Glomerular endothelial cell (primary cell): ENCODE measurements at regions not wholly inside any gene's neighbourhood (a gene's known extent, or its start where the extent isn't known, plus 50 kb on each side); places are given as distances from the start of the nearest gene placed in this dataset.
A peak's percentile ranks its signal among the peaks of the same experiment; 100 is the strongest.

ENCODE experiments used
- DNase-seq: peaks from one replicate; pipeline ENCODE4 v3.0.0-alpha.2; 2011; ENCODE audit warnings: low read depth, low spot score; ENCODE audit errors: extremely low read depth

DNA sequence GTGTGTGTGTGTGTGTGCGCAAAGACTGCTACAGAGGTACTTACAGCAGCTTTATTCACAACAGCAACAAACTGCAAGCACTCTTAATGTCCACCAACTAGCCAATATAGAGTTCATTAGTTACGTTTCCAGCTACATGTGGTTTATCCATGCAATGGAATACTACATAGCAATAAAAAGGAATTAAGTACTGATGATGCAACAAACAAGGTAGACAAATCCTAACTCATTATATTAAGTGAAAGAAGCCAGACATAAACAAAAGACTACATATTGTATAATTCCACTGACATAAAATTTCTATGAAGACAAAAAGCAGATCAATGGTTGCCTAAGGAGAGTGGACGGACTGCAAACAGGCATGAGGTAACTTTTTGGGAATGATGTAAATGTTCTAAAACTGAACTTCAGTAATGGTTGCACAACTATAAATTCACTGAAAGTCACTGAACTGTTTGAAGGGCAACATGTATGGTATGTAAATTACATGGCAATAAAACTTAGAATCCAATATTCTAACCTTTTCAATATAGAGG, 433.7 kb downstream of the SHQ1 start:
- DNase-seq, result no peak

DNA sequence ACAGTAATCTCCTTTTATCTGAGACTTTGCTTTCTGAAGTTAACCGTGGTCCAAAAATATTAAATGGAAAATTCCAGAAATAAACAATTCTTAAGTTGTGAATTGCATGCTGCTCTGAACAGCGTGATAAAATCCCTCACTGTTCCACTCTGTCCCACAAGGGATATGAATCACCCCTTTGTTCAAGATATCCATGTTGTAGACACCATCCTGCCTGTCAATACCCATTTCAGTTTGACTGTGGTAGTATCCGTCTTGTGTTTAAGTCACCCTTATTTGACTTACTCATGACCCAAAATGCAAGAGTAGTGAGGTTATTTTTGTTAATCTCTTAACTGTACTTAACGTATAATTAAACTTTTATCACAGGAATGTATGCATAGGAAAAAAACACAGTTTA, 435.0 kb downstream of the SHQ1 start:
- peak; percentile 31 for DNase-seq

DNA sequence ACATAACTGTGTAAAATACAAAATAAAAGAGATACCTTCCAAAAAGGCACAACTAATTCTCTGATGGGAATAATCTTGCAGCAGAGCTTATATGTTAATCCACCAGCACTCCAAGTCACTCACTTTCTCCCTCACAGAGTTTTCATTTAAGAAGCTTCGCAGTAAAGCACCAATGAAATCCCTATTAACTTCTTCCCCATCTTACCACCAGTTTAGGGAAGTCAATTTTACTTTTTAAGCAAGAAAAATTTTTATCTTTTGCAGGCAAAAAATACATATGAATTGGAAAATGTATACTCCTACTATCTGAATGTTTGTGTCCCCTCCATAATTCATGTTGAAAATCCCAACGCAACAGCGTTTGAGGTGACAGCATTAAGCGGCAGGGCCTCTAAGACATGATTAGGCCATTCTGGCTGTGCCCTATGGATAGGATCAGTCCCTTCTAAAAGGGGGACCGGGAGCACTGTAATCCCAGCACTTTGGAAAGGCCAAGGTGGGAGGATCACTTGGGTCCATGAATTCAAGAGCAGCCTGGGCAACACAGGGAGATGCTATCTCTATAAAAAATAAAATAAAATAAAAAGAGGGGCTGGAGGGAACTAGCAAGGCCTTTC, 435.8 kb downstream of the SHQ1 start:
- DNase-seq, result no peak

DNA sequence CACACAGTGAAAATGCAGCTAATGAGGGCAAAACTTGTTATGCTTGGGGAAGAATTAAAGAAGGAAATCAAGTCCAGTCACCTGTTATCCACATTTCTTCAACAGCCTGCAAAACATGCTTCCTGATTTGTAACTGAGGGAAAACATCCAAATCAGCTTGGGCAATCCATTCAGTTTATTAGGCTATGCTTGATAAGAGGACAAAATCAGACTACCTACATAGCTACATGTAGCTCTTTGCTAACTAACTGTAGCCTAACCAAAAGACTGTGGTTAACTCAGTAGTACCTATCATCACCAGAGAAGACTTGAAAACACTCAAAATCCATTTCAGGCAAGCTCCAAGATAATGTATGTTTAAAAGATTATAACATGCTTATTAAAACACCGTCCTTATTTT, 436.4 kb downstream of the SHQ1 start:
- DNase-seq, result no peak

DNA sequence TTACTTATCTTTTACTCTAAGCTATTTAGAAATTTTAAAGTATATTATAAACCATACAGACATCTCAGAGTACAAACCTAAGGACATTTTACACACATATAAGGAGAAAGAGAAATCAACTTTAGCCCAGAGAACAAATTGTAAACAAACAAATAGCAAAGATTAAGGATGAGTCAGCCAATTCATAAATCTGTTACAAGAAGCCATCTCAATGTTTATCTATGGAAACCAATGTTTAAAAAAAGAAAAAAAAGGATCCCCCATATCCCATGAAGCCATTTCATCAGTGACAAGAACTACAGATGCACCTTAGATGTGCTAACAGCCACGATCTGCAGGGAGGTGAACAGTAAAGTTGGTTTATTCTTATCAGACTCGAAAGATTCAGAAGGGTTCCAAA, 437.1 kb downstream of the SHQ1 start:
- DNase-seq, result no peak

DNA sequence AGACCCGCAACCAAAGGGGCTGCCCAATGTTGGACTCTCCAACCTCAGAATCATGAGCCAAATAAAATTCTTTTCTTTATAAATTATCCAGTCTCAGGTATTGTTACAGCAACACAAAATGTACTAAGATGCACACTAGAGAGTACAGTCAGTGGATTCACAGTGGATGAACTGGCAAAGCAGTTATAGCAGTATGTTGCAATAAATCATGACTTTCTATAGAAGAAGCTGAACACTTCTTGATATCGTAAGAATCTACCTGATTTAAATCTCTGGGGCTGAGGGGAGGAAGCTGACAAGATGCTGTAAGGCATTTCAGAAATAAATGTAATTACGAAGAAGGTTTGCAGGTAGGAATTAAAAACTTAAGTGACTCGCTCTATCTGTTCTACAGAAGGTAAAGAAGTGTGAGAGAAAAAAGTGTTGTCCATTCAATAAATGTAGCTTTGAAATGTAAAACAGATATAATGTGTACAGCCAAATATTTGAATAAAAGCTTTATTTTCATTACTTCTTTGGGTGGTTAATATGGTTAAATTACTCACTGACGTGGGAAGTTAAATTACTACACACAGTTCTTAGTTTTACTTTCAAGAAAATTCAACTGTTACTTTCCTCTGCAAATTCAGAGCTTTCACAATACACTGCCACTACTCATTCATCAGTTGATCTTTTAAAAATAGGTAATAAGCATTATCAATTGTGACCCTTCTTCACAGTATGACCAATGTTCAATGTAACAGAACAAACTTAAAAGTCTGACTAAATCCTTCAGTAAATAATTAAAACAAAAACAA, 439.1 kb downstream of the SHQ1 start:
- DNase-seq, result no peak

DNA sequence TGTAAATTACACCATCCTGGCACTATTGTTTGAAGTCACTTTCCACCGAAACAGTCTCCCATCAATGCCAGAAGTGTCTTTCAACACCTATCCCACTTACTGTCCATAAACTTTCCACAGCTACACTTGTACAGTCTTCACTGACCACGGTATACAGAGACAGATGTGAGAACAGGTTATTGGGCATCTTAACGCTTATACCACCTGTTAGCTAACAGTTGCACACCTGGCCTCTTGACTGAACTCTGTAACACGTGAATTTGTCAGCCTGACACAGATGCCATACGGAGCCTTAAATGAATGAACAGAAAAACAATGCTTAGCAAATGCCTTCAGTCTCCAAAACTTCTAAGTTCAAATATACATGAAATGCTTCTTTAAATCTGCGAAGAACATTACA, 440.5 kb downstream of the SHQ1 start:
- no peak for DNase-seq

DNA sequence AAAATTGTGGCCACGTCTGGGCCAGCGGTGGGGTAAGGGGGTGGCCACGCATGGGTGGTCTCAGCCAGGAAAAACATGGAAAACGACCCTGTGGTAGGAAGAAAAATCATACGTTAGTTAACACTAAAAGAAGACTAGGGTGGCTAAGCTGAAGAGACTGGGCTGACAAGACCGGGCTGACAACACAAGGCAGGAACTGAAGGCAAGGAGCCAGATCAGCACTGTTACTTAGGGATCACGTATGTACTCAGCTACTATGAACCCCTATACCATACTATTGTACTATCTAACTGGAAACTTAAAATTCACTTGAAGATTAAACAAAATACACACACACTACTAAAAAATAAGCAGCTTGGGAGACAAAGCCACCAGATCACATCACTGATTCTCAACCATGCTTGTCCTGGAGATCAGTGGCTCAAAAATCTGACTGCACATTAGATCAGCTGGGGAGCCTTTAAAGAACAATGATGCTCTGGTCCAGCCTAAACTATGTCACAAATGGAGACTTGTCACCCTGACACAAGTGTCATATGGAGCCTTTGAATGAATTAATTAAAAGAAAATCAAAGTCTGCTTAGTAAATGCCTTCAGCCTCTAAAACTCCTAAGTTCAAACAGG, 442.2 kb downstream of the SHQ1 start:
- no peak for DNase-seq

DNA sequence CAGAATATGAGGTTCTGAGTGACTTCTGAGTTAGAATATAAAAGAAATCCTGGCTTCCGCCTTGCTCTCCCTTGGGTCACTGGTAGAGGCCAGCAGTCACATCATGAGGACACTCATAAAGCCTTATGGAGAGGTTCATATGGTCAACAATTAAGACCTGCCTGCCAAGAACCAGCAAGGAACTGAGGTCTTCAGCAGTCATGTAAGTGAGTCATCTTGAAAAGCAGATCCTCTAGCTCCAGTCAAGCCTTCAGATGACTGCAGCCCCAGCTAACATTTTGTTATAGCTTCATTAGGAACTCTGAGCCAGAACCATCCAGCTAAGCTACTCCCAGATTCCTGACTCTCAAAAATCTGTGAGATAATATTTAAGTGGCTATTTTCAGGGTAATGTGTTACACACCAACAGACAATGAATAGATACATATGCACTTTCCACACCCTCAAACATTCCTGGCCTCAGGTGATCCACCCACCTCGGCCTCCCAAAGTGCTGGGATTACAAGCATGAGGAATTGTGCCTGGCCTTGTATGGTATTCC, 447.2 kb downstream of the SHQ1 start:
- DNase-seq, result no peak

DNA sequence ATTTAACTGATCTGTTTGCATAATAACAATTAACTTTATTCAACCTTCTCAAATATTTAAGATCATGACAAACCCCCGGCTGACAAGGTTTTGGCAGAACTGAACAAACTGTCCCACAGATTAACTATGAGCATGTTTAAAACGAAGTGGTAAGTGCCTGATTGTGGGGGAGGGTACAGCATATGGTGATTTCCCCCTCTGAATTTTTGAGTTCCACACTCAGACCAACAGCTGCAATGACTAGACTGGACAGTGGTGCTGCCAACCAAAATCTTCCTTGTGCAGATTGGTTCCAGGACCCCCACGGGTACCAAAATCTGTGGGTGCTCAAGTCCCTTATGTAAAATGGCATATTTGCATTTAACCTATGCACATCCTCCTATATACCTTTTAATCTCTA, 449.5 kb downstream of the SHQ1 start:
- DNase-seq, result no peak

DNA sequence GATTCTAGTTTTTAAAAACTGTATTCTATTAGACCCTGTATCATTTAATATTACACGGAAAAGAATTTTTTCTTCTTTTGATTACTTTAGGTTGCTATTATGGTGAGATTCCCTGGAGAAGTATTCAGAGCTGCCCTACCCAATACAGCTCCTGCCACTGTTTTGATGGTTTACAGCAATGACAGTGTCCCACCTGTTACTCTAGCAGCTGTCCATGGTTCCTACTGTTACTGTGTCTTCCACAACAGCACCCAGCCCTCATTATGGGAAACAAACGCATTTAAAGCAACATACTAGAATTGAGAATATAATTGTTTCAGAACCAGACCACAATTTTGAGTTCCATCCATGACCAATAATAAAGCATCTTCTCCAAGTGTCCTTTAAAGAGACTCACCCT, 450.7 kb downstream of the SHQ1 start:
- no peak for DNase-seq

DNA sequence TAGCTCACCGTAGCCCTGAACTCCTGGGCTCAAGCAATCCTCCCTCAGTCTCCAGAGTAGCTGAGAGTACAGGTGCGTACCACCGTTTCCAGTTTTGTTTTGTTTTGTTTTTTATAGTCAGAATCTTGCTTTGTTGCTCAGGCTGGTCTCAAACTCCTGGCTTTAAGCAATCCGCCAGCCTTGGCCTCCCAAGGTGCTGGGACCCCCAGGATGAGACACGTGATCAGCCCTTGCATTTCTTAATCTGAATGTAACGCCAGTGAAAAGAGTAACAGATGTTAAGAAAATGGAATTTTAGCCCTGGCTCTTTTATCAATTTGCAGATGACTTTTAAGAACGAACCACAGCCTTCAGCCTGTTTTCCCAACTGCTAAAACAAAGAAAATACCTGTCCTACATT, 451.3 kb downstream of the SHQ1 start:
- no peak for DNase-seq

DNA sequence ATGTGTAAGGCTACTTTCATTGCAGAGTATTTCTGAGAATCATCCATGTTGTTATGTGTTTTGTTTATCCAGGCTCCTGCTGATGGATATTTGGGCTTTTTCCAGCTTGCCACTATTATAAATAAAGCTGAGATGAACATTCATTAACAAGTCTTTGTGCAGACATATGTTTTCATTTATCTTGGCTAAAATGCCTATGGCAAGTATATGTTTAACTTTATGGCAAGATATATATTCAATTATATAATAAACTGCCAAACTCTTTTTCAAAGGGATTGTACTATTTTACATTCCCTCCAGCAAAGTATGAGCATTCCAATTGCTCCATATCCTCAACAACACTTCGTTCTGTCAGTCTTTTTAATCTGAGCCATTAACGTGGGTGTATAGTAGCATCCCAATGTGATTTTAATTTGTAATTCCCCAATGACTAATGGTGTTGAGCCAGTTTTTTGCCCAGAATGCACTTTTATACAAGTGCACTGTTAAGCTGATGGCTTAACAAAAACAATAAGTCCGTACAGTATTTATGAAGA, 452.4 kb downstream of the SHQ1 start:
- DNase-seq, result no peak

DNA sequence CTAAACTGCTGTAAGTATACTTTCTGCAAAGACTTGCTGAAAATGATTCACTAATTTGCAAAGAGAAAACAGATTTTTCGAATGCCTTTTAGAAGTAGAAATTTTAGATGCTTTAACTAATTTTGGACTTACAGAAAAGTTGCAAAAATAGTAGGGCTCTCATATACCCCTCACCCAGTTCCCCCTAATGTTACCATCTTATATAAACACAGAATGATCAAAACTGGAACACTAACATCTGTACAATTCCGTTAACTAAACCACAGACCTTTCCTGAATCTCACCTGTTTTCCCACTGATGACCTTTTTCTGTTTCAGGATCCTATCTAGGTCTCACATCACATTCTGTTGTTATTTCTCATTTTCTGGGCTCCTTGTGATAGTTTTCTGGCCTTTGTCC, 454.8 kb downstream of the SHQ1 start:
- DNase-seq, result no peak

DNA sequence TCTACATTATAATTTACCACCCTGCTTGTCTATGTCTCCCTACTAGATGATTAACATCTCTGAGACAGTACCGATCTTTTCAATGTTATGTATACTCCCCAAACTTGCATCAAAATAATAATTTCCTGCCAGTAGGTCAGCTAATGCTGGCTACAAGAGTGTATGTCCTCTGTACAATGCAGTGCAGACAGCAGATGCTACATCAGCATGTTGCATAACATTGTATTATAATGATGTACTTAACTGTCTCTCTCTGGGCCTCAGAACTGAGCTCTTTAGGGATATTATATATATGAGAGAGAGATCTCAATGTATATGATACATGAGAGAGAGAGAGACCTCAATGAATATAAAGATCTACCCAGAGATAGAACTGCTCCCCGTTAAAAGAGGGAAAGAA, 456.6 kb downstream of the SHQ1 start:
- DNase-seq, result no peak

DNA sequence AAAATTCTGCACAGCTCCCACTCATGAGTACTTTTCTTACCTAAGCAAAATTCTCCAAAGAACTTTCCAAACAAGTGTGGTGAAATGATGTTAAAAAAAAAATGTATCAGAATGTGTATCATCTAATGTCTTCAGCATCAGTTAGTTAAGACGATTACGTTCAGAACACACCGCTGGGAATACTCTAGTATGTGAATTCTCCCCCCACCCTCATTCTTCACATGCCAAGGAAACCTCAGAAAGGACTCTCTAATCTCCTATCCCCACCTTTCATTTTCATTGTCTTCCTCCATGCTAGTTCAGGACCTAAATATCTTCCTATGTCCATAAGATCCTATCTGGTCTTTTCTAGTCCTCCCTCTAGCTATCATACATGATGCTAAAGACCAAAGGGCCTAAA, 457.4 kb downstream of the SHQ1 start:
- no peak for DNase-seq

DNA sequence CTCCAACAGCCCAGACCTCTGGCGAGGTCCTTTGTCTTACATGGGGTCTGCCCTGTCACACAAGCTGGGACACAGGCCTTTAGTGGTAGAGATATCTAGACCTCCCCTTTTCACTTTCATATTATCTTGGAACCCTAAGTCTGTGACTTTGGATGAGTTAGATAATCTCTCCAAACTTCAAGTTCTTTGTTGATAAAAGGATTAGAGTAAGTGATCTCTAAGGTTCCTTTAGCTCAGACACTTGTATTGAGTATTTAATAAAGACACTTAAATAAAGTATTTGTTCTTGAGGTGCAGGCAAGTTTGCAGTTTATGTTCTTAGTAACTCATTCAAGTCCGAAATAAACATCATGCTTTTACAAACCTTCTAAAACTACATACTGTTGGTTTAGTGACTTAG, 459.6 kb downstream of the SHQ1 start:
- no peak for DNase-seq

DNA sequence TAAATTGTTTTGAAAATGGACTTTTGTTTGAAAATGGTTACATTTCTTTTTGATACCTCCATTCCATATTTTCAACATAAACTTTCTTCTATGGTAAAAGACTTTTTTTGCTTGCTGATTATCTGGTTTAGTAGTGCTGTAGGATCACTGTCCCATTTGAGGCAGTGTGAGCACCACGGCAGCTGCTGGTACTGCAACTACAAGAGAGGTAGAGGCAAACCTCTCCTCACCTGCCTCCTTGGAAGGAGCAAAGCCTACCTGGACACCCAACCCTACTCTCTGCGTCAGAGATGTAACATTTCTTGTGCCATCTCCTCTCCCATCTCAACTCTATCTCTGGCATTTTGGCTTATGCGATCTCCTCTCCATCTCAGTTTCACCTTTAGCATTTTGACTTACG, 460.1 kb downstream of the SHQ1 start:
- no peak for DNase-seq

DNA sequence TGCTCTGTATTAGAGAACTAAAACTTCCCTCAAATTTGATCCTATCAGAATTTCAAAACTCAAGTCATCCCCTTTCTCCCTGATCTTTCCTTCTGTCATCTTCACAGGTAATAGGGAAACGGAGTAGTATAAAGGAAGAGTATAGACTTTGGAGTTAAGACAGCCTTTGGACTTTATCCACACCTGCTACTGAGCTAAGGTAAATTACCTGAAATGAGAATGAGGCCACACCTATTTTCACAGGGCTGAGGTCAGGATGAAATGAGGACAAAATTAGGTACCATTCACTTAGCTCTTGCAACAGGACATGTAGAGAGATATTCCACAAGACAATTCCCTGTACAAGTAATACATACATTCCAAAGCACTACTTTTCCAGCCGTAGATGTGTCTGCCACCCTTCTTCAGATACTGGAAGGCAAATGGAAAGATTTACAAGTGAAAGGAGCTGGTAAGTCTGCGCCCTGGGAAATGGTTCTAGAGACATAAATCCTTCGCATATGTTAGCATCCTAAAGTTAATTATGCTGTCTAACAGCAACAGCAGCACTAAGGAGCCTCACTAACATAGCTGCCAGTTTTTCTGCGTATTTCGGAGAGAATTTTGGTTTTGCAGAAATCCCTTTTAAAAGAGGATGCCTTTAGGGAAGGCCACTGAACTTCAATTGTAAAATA, 461.8 kb downstream of the SHQ1 start:
- DNase-seq, result no peak

DNA sequence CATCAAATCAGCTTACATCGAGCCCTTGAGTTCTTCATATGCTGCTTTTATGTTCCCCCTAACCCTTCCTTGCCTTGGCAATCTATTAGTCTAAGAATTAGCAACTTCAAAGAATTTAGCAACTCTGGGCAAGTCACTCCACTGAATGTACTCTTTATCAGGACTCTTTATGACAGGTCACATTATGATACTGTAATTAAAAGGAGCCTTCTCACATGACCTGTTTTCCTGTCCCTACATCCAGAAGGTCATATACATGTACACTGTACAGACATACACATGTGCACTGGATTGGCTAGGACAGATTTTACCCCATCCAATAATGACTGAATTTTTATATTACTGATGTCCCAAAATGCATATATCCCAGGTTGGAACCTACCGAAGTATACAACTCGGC, 463.1 kb downstream of the SHQ1 start:
- no peak for DNase-seq

DNA sequence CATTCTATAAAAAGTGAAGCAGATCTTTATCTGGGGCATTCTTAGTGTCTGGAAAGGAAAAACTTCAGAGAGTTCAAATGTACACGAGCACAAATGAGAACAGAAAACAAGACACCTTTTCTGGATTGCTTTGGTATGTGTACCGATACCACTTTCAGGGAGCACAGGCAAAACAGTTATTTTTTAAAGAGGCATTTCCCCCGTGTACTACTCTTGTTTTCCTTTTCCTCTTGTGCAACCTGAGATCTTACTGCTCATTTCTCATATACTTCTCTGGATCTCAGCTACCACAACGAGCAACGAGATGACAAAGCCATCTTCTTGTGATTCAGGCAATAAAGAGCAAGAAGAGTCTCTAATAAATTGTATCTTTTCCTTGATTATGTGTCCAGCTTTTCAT, 463.6 kb downstream of the SHQ1 start:
- no peak for DNase-seq
